IPS-NIHi7 (cell line): ENCODE measurements at regions not wholly inside any gene's neighbourhood (a gene's known extent, or its start where the extent isn't known, plus 50 kb on each side); places are given as distances from the start of the nearest gene placed in this dataset.
A peak's percentile ranks its signal among the peaks of the same experiment; 100 is the strongest.
"Not testable (repeated sequence)": the region's sequence is repeated elsewhere in the genome, so short reads cannot be mapped to it uniquely, and the experiment has no call there.

ENCODE experiments used
- DNase-seq: peaks from one replicate; pipeline ENCODE4 v3.0.0; 2012; ENCODE audit warnings: mixed read lengths; ENCODE audit errors: extremely low spot score

GRCh38 chr3:106530367-106530766 lies 661.6 kb upstream of the CBLB start:
- no peak for DNase-seq

DNA sequence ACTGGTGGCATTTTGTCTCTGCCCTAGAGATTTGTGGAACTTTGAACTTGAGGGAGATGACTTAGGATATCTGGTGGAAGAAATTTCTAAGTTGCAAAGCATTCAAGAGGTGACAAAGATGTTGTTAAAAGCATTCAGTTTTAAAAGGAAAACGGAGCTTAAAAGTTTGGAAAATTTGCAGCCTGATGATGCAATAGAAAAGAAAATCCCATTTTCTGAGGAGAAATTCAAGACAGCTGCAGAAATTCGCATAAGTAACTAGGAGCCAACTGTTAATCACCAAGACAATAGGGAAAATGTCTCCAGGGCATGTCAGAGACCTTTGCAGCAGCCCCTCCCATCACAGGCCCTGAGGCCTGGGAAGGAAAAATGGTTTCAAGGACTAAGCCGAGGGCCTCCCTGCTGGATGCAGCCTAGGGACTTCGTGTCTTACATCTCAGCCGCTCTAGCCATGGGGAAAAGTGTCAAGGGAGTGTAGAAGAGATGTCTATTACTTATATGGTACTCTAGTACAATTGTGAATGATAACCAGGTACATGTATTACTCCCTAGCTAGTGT lies 663.0 kb upstream of the CBLB start:
- DNase-seq: not testable (repeated sequence)

DNA sequence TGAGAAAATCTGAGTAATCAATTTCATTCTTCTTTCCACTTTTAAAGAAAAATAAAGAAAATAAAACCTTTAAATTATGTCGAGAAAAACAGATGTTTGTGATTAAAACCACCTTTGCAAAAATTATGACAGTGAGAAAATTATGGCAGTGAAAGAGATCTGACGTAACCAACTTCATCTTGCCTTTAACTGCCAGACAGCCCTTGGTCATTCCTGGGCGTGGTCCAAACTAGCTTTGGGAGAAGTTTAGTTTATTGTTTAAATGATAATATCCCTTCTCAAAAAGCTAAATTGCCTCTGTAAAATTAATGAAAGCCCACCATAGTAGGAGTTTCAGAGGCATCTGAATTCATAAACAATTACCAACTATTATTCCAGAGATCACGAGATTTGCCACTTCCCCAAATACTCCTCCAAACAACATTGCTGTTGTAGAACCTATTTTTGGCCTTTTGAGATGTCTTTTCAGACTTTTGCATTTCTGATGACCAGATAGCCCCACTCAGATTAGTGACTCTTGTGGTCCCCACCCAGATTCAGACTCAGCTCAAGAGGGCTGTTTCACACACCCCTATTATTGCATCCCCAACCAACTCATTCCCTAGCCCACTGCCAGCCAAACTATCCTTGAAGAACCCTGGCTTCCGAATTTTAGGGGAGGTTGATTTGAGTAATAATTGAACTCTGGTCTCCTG lies 664.4 kb upstream of the CBLB start:
- DNase-seq: no peak

GRCh38 chr3:106533788-106534160 lies 665.0 kb upstream of the CBLB start:
- no peak for DNase-seq

GRCh38 chr3:106534206-106534605 lies 665.4 kb upstream of the CBLB start:
- no peak for DNase-seq

- DNase-seq: no peak
Measured at GRCh38 chr3:106540743-106541142, 671.9 kb upstream of the CBLB start.

- DNase-seq: no peak
Measured at GRCh38 chr3:106542101-106542769, 673.4 kb upstream of the CBLB start.

- DNase-seq: no peak
Measured at GRCh38 chr3:106552351-106553043, 683.7 kb upstream of the CBLB start.

DNA sequence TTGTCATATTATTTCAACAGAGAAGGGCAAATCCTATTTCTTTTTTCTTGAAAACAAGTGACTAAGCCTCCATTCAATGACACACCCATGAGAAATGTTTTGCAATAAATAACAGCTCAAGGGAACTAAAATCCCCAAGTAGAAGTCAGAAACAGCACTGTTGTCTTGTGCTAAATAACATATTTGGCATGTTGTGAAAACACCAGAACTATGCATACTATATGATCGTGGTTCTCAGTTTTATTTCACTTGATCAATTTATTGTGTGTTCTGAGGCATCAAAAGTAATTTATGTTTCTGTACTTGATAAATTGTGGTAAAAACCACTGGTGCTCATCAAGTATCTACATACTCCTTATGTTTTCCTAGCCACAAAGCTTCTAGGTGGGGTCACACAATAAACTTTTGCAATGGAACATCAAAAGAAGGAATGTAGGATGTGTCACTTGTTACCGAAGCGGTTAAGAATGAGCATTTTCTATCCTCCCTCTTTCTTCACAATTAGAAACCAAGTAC lies 691.7 kb upstream of the CBLB start:
- DNase-seq: no peak

DNA sequence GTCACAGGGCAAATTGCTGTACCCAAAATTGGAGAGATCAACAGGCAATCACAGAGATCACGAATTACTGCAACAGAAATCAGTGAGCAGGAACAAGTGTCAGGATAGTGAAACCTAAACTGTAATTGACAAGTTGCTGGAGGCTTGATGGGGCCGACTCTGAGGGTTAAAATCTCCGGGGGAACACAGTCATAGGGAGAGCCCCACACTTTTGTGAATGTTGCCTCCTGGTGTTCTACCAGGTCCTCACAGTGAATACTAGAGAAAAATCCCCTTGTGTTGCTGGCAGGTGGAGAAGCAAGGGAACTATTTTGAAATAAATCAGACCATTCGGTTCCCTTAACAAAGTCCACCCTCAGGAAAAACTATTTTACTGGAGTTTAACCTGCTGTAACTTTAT lies 697.5 kb upstream of the CBLB start:
- peak; percentile 19 for DNase-seq

GRCh38 chr3:106570426-106570825 lies 701.6 kb upstream of the CBLB start:
- no peak for DNase-seq

GRCh38 chr3:106573605-106574004 lies 704.8 kb upstream of the CBLB start:
- no peak for DNase-seq

DNA sequence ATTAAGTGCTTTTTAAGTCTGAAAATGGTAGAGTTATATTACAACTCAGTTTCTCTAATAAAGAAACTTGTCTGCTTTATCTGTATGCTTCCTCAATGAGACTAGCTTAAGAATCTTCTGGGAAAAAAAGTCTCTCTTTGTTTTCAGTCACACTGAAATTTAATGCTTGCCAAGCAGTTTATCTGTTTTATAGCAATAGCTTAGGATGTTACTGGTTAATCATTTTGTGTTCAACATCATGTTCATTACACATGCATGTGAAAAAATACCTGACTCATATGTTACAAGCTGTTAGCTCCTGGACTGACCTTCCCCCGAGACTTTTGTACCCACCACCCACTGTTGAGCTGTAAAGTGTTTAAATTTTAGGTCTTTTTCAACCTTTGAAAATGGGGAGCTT lies 706.2 kb upstream of the CBLB start:
- no peak for DNase-seq

DNA sequence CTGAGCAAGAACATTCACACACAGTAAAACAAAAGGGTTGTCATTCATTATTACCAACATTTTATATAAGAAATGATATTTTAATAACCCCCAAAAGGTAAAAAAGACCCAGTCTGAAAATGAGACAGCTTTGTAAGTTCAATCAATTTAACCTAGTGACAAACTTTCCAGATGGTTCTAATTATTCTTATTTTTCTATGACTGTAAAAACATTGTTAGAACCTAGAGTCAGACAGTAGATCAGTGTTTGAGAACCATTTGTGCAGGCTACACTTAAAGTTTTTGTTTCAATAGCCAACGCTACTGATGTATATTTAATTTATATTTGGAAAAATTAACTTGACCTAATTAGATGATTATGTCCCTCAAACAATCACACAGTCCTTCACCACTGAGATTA lies 708.4 kb upstream of the CBLB start:
- DNase-seq: no peak

DNA sequence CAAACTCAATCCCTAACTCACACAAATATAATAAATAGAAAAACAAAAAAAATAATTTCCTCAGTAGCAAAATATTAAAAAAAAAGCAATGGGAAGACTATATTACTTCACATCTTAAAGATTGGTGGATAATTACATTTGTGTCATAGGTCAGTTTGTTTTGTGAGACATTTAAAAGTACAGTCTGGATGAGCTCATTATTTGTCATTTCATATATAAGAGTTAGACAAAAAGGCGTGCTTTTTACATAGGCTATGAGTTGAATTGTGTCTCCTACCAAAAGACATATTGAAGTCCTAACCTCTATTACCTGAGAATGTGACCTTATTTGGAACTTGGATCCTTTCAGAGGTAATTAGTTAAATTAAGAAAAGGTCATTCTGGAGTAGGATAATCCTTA lies 710.1 kb upstream of the CBLB start:
- DNase-seq: no peak

- no peak for DNase-seq
Measured at GRCh38 chr3:106582151-106582550, 713.3 kb upstream of the CBLB start.

GRCh38 chr3:106587551-106587950 lies 718.7 kb upstream of the CBLB start:
- no peak for DNase-seq

DNA sequence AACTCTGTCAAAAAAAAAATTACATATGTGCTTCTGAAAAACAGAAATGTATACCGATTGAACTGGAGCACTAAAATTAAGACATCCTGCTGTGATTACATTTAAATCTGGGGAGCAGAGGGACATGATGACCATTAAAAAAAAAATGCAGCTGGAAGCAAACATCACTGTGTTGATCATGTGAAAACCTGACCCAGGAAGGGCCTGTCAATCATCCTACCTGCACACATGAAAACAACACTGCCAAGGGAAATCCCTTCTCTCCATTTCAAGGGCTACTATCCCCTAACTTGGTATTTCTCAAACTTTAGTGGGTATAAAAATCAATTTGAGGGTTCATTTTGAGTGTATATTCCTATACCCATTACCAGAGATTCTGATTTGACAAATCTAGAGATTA lies 719.9 kb upstream of the CBLB start:
- no peak for DNase-seq

GRCh38 chr3:106589311-106589942 lies 720.6 kb upstream of the CBLB start:
- no peak for DNase-seq

GRCh38 chr3:106590216-106590615 lies 721.4 kb upstream of the CBLB start:
- DNase-seq: no peak

- no peak for DNase-seq
Measured at GRCh38 chr3:106593381-106593780, 724.6 kb upstream of the CBLB start.

DNA sequence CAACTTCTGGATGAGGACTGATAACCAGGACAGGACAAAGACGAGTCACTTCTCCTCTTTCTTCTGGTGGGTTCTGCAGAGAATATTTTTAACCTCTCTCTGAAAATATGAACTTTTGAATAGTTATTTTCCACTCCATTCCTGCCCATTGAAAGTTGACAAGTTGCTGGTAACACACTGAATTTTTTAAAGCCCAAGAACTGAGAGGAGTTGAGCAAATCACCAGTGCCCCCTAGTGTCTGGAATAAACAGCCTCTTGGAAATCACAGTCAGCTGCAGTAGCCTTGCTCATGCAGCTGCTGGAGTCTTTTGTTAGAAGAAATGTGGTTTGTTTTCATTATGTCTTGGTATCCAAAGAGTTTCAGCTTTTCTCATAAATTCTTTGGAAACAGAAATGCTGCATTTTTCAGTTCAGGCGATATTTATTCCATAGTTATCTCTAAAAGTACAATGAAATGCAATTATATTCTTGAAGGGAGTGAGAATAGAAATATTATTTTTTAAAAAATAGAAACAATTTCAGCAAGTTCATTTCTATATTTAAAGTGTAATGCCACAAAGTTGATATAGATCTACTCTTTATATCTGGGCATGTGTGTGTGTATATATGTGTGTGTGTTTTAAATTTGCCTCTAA lies 741.0 kb upstream of the CBLB start:
- peak; percentile 70 for DNase-seq
